ENCODE measurements at regions not wholly inside any gene's neighbourhood (a gene's known extent, or its start where the extent isn't known, plus 50 kb on each side); places are given as distances from the start of the nearest gene placed in this dataset.

- Histone ChIP-seq H3K4me3 (no peak overlapping the region), H3K36me3 (no peaks in the 10 kb centered on the region), H3K27me3 (no peaks in the 10 kb centered on the region), H3K27ac (peak overlapping the region in 1 of 4 donors; percentile 17), H3K9me3 (no peaks in the 10 kb centered on the region), H3K4me1 (no peaks in the 10 kb centered on the region)
- no peak for TF ChIP-seq CTCF (IDR thresholded peaks at IDR 0.05)
- TF ChIP-seq POLR2A (IDR thresholded peaks at IDR 0.05), result no peak
- DNase-seq, result no peak
These were observed 52.5 kb upstream of the SUCLG2 start for GRCh38 chr3:67706934-67707333.

GRCh38 chr3:67704322-67704721, 49.9 kb upstream of the SUCLG2 start:
- Histone ChIP-seq H3K9me3 (no peaks in the 10 kb centered on the region), H3K36me3 (no peaks in the 10 kb centered on the region), H3K4me3 (no peak overlapping the region), H3K4me1 (no peaks in the 10 kb centered on the region), H3K27ac (no peak overlapping the region), H3K27me3 (no peaks in the 10 kb centered on the region)
- peak in 1 of 3 donors; percentile 52 for DNase-seq
- TF ChIP-seq POLR2A (IDR thresholded peaks at IDR 0.05), result no peak
- peak in 3 of 6 experiments; percentile 34 to 38 (median 35) for TF ChIP-seq CTCF (IDR thresholded peaks at IDR 0.05)

Small RNA genes lying in the stretch of these regions (small RNA-seq; reads per million reads assigned to genes)
- gene AC107626.1, result 0 reads per million in 2 donors

All from Peyer's patch (tissue), 4 donors.